OCI-LY3 (cell line): ENCODE measurements at regions not wholly inside any gene's neighbourhood (a gene's known extent, or its start where the extent isn't known, plus 50 kb on each side); places are given as distances from the start of the nearest gene placed in this dataset.

Source experiments
- H2AFZ ChIP-seq: fragments of 200-600, 300-600 bp; shearing (Covaris generic); 2 replicates; pipeline ENCODE4 v1.6.0; 2014; ENCODE audit warnings: antibody characterized with exemption, low read depth, low read length
- H3K27ac ChIP-seq: fragments of 200-600, 300-600 bp; sonication (generic); 2 replicates; pipeline ENCODE4 v1.5.1; 2014; ENCODE audit warnings: mild to moderate bottlenecking, low read length, moderate library complexity, mixed read lengths
- H3K27me3 ChIP-seq: fragments of 200-600, 300-600 bp; sonication (generic); 2 replicates; pipeline ENCODE4 v1.6.1; 2014; ENCODE audit warnings: low read depth, low read length, mixed read lengths
- H3K36me3 ChIP-seq: fragments of 200-600, 300-600 bp; sonication (generic); replicated peaks from 2 replicates; pipeline ENCODE3; 2014; ENCODE audit warnings: low read depth, low read length, mixed read lengths
- H3K4me1 ChIP-seq: fragments of 300-600, 200-600 bp; sonication (generic); 2 replicates; pipeline ENCODE4 v1.6.1; 2014; ENCODE audit warnings: low read length, mixed read lengths
- H3K4me2 ChIP-seq: fragments of 200-600, 300-600 bp; sonication (generic); 2 replicates; pipeline ENCODE4 v1.6.1; 2014; ENCODE audit warnings: low read length, mixed read lengths
- H3K4me3 ChIP-seq: fragments of 300-600, 200-600 bp; sonication (generic); 2 replicates; pipeline ENCODE4 v1.5.1; 2014; ENCODE audit warnings: antibody characterized with exemption, mild to moderate bottlenecking, low read length, moderate library complexity
- H3K79me2 ChIP-seq: fragments of 300-600, 200-600 bp; shearing (Covaris generic); 2 replicates; pipeline ENCODE4 v1.6.1; 2014; ENCODE audit warnings: mild to moderate bottlenecking, low read length, mixed read lengths
- H3K9ac ChIP-seq: fragments of 300-600, 200-600 bp; shearing (Covaris generic); 2 replicates; pipeline ENCODE4 v1.6.0; 2014; ENCODE audit warnings: mild to moderate bottlenecking, low read length, moderate library complexity
- H3K9me3 ChIP-seq: fragments of 200-600, 300-600 bp; shearing (Covaris generic); 2 replicates; pipeline ENCODE4 v1.6.1; 2014; ENCODE audit warnings: low read length, mixed read lengths; ENCODE audit not compliant: insufficient read depth
- H4K20me1 ChIP-seq: fragments of 200-600, 300-600 bp; sonication (generic); 2 replicates; pipeline ENCODE4 v1.6.1; 2016; ENCODE audit warnings: low read length, mixed read lengths; ENCODE audit not compliant: insufficient read depth
- EZH2phosphoT487 ChIP-seq: fragments of 200-600 bp; shearing (Covaris generic); IDR thresholded peaks from 2 replicates; pipeline ENCODE4 v1.6.1; 2018; ENCODE audit warnings: antibody characterized with exemption, mixed run types, low read depth
- TF ChIP-seq, protein P1 (sequence below): fragments of 200-600, 300-600 bp; sonication (generic); IDR thresholded peaks from 2 replicates; pipeline ENCODE4 v1.5.1; 2014; ENCODE audit warnings: antibody characterized with exemption, low read length, low read depth

DNA sequence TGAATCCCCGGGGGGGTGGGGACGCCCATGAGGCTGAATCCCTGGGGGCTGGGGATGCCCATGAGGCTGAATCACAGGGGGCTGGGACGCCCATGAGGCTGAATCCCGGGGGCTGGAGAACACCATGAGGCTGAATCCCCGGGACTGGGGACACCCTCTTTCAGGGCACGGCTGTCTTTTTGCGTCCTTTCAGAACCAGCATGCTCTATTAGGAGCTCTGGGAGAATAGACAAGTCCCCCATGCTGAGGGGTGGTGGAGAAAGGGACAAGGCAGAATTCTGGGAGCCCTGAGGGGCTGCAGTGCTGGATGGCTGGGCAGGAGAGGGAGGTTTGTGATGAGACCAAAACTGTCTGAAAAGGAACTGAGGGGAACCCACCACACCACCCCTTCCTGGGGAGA, 257.3 kb upstream of the TCERG1L start:
- Histone ChIP-seq H3K9me3 (no peaks in the 10 kb centered on the region), H3K9ac (no peak overlapping the region), H3K4me3 (no peak overlapping the region), H3K27ac (no peak overlapping the region), H3K36me3 (no peaks in the 10 kb centered on the region), H4K20me1 (no peaks in the 10 kb centered on the region), H3K4me1 (no peaks in the 10 kb centered on the region), H3K4me2 (no peak overlapping the region), H3K27me3 (no peaks in the 10 kb centered on the region), H2AFZ (no peak overlapping the region), H3K79me2 (no peaks in the 10 kb centered on the region)
- TF ChIP-seq, protein P1, sequence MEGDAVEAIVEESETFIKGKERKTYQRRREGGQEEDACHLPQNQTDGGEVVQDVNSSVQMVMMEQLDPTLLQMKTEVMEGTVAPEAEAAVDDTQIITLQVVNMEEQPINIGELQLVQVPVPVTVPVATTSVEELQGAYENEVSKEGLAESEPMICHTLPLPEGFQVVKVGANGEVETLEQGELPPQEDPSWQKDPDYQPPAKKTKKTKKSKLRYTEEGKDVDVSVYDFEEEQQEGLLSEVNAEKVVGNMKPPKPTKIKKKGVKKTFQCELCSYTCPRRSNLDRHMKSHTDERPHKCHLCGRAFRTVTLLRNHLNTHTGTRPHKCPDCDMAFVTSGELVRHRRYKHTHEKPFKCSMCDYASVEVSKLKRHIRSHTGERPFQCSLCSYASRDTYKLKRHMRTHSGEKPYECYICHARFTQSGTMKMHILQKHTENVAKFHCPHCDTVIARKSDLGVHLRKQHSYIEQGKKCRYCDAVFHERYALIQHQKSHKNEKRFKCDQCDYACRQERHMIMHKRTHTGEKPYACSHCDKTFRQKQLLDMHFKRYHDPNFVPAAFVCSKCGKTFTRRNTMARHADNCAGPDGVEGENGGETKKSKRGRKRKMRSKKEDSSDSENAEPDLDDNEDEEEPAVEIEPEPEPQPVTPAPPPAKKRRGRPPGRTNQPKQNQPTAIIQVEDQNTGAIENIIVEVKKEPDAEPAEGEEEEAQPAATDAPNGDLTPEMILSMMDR: no peak
- TF ChIP-seq EZH2phosphoT487: no peak

DNA sequence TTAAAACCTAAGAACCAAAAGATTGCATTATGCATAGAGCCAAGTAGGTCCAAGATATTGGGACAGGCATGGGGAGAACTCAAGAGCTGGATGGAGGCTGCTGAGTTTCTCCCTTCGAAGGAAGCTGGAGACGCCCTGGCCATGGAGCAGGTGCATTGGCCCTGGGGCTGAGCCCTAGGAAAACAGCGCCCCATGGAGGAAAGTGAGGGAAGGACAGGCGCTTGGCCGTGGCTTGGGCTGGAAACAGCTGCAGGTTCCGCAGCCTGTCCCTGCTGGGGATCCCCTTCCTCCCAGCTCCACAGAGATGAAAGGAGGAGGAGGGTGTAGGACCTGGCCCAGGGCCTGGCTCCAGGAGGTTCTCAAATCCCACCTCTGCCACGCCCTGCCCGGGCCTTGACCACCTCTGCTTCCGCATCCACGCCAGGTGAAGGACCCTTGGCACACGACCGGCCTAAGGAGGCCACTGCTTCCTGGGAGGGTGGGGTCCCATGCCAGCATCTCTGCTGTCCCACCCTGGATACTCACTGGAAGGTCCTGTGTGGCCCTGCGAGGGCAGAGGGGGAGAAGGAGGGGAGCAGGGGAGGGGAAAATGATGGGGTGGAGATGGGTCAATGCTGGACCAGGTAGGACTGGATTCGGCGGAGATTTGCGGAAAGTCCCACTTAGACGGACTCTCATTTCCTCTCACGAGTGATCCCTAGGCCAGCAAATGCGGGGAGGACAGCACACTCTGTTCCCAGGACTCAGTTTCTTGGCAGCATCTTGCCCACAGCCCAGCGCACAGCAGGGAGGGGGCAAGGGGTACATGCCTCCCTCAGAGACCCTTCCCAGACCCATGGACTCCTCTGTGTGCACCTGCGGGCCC, 258.6 kb upstream of the TCERG1L start:
- H3K79me2 ChIP-seq: no peaks in the 10 kb centered on the region
- H3K9ac ChIP-seq: no peak overlapping the region
- no peak overlapping the region for H3K27ac ChIP-seq
- H3K36me3 ChIP-seq: no peaks in the 10 kb centered on the region
- H3K4me1 ChIP-seq: no peaks in the 10 kb centered on the region
- no peak overlapping the region for H3K4me2 ChIP-seq
- no peaks in the 10 kb centered on the region for H3K27me3 ChIP-seq
- no peaks in the 10 kb centered on the region for H4K20me1 ChIP-seq
- no peak for TF ChIP-seq EZH2phosphoT487
- TF ChIP-seq, protein P1: no peak
- H3K4me3 ChIP-seq: no peak overlapping the region
- no peak overlapping the region for H2AFZ ChIP-seq
- no peaks in the 10 kb centered on the region for H3K9me3 ChIP-seq

DNA sequence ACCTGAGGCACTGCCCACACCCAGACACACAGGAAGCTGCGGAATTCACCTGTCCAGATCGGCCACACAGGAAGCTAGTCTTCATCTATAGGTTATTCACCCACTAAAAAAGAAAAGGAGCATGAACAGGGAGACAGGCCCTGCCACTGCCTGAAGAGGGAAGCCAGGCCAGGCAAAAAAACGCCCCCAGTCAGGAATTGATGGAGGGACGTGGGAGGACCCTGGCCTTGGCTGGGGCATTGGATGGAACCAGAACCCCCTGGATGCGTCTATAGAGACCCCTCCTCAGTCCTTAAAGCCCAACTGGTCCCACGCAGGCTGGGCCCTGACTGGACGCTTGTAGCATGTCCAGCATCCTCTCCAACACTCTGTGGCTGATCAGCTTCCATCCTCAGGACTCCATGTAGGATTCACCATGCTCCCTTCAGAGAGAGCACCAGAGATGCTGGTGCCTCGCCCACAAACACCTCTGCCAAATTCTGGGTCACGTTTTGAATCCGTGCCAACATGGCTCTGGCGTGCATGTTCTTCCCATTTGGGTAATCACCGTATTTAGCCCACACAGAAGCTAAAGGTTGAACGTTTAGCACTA, 259.3 kb upstream of the TCERG1L start:
- TF ChIP-seq EZH2phosphoT487: no peak
- TF ChIP-seq, protein P1: no peak
- no peaks in the 10 kb centered on the region for H3K79me2 ChIP-seq
- H2AFZ ChIP-seq: no peak overlapping the region
- H3K4me2 ChIP-seq: no peak overlapping the region
- no peak overlapping the region for H3K9ac ChIP-seq
- no peaks in the 10 kb centered on the region for H3K9me3 ChIP-seq
- H3K4me1 ChIP-seq: no peaks in the 10 kb centered on the region
- no peaks in the 10 kb centered on the region for H4K20me1 ChIP-seq
- H3K27me3 ChIP-seq: no peaks in the 10 kb centered on the region
- H3K27ac ChIP-seq: no peak overlapping the region
- H3K36me3 ChIP-seq: no peaks in the 10 kb centered on the region
- H3K4me3 ChIP-seq: no peak overlapping the region

DNA sequence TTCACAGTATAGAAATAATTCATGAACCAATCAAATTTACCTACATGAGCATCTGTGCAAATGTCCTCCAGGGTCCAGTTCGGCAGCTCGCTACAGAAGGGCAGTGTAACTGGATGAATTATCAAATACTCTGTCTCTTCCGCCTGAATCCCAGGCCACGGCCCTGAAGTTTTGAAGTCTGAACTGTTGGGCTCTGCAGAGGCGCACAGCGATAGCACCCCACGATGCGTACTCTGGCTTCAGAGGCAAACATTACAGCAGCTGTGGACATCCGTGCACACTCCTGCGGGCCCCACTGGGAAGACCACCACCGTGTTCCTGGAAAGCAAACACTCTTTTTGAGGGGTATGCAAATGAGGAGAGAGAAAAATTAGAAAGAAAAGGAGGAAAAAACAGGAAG, 259.8 kb upstream of the TCERG1L start:
- H3K9me3 ChIP-seq: no peaks in the 10 kb centered on the region
- H2AFZ ChIP-seq: no peak overlapping the region
- no peak overlapping the region for H3K9ac ChIP-seq

More for the DNA sequence above, 259.8 kb upstream of the TCERG1L start:
- H3K4me3 ChIP-seq: no peak overlapping the region
- no peaks in the 10 kb centered on the region for H4K20me1 ChIP-seq
- H3K79me2 ChIP-seq: no peaks in the 10 kb centered on the region
- H3K4me2 ChIP-seq: no peak overlapping the region
- no peak overlapping the region for H3K27ac ChIP-seq
- H3K4me1 ChIP-seq: no peaks in the 10 kb centered on the region
- TF ChIP-seq EZH2phosphoT487: no peak
- TF ChIP-seq, protein P1: no peak
- H3K27me3 ChIP-seq: no peaks in the 10 kb centered on the region
- no peaks in the 10 kb centered on the region for H3K36me3 ChIP-seq
